ENCODE measurements at regions not wholly inside any gene's neighbourhood (a gene's known extent, or its start where the extent isn't known, plus 50 kb on each side); places are given as distances from the start of the nearest gene placed in this dataset.

- no peak for DNase-seq (ENCODE audit: low spot score)
Measured at GRCh38 chr18:6609666-6610264, 119.8 kb upstream of the ARHGAP28 start.

DNA sequence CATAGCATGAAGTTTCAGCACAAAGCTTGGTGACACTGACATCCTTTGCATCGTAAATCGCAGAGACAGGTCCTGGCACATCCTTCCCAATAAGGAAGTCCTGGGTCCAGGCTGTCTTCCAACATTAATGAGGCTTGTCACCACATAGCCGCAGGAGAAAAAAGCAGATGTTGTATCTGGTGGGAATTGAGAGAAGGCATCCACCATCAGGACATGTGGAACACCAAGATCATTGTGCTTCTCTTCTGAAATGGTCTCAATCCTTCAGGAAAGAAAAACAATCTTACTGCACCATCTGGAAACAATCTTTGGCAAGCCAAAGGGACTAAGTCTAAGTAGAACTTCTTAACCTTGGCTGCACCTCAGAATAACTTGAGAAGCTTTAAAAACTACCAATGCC is 119.0 kb upstream of the ARHGAP28 start:
- no peak for DNase-seq (ENCODE audit: low spot score)

GRCh38 chr18:6613581-6613980 is 115.9 kb upstream of the ARHGAP28 start:
- DNase-seq (ENCODE audit: low spot score): no peak

DNA sequence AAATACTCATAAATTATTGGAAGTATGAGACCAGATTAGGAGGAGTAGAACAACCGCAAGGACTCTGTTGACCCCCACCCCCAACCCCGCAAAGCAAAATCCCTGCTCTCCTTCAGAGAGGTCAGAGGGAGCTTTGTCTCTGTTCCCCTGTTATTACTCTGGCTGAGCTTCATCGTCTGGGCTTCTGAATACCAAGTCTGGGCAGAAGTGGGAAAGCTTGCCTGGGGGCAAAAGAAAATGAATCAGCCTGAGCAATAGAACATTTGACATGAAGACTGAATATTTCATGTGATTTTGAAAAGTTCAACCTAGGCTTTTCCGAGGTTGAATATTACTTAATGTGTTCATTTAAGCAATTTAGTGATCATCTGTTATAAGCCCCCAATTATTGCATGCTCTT is 114.6 kb upstream of the ARHGAP28 start:
- DNase-seq (ENCODE audit: low spot score): no peak

GRCh38 chr18:6616981-6617380 is 112.5 kb upstream of the ARHGAP28 start:
- DNase-seq (ENCODE audit: low spot score): no peak

DNA sequence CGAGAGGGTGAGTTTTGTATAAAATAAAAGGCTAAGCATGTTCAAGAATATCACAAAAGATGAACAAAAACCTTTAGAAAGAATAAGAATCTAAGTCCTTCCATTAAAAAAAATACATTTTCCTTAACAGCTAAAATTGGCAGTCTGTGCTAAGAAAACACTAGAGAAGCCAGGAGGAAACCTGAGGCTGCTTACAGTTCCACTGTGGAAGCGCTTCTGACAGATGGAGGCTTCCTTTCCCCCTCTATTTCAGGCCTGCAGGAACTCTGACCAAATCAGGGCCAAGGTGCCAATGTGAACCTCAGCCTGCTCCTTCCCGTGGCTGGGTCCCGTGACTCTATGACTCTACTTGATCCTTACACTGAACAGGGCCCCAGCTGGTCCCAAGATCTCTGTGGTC is 108.1 kb upstream of the ARHGAP28 start:
- DNase-seq (ENCODE audit: low spot score): no peak

- no peak for DNase-seq (ENCODE audit: low spot score)
Measured at GRCh38 chr18:6623278-6623677, 106.2 kb upstream of the ARHGAP28 start.

GRCh38 chr18:6624271-6624660 is 105.2 kb upstream of the ARHGAP28 start:
- DNase-seq (ENCODE audit: low spot score): no peak

- no peak for DNase-seq (ENCODE audit: low spot score)
Measured at GRCh38 chr18:6624661-6625311, 104.7 kb upstream of the ARHGAP28 start.

GRCh38 chr18:6625481-6625880 is 104.0 kb upstream of the ARHGAP28 start:
- DNase-seq (ENCODE audit: low spot score): no peak

DNA sequence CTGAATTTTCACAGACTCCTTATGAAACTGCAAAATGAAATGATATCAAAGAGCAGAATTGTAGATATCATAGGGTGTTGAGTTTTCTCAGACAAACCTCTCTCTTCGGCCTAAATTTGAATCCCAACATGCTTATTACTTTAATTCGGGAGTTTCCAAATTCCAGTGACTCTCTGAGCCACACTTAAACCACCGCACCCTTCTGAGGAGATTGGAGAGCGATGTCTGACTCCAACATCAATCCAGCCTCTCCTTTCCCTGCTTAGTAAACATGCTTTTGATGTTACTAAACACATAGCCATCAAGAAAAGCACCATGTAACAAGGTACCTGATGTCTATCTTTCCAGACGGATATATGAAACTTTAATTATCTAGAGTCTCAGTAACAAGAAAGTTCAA is 103.1 kb upstream of the ARHGAP28 start:
- DNase-seq (ENCODE audit: low spot score): no peak

DNA sequence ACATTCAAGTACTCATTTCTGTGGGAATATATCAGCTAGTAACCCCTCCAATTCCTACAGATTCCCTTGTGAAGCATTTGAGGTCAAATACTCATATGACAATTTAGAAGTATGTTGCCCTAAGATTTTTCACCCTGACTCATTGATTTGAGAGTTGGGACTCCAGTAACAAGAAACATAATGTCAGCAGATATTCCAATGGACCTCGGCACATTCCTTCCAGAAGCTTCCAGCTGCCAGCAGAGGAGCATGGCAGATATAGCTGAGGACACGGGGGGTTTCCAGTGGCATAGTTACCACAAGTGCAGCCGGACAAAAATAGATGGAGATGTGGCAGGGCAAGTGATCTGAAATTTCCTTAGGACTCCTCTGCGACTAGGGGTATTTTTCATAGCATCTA is 101.9 kb upstream of the ARHGAP28 start:
- no peak for DNase-seq (ENCODE audit: low spot score)

DNA sequence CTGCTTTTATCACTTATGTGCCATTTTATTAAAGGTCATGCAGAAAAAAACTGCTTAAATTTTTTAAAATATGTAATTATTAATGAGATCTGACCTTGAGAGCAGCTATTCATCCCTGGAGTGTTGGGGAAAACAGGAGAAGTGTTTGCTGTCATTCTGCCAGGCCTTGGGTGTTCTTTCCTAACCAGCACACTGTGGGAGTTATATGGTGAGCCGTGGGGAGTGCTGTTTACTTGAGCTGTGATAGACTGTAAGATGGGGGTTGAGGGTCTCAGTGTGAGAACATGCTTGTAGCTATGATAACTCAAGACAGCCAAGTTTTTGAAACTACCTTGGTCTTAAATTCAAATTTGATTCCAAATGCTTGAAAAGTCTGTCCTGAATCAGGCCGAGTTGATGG is 101.3 kb upstream of the ARHGAP28 start:
- no peak for DNase-seq (ENCODE audit: low spot score)

DNA sequence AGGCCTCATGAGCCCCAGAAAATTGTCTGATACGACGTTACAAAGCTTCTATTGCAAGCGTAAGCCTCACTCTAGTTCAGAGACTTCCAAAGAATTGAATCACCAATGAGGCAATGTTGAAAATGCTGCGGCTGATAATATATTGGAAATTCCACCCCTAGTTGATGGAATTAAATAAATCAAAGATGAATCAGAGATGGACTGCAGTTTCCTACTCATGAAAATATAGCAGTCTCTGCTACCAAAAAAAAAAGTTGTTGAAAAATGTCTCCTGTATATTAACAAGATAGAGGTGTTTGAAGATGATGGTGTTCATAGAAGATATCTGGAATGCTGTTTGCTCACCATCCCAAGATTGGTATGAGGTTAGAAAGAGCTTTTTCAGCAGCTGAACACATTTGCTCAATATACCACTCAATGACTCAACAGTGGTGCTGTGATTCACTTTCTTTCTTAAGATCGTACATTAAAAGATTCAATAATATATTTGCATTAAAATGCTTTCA is 99.8 kb upstream of the ARHGAP28 start:
- no peak for DNase-seq (ENCODE audit: low spot score)

DNA sequence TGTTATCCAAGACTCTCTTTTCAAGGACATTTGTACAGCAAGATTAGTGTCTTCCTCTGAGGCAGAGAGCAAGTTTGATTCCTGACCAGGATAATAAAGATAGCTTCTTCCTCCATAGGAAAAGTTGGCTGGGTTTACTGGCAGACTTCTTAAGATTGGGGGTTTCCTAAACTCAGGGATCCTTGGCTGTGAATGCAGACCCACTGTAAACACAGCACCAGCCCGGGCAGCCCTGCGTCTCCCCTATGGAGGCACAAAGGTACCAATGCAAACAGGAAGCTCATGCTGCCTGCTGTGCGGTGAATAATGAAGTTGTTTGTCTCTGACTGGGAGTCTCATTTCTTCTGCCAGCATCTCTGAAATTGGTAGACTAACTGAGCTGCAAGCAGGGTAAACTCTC is 96.2 kb upstream of the ARHGAP28 start:
- no peak for DNase-seq (ENCODE audit: low spot score)

GRCh38 chr18:6636091-6636490 is 93.4 kb upstream of the ARHGAP28 start:
- DNase-seq (ENCODE audit: low spot score): no peak

DNA sequence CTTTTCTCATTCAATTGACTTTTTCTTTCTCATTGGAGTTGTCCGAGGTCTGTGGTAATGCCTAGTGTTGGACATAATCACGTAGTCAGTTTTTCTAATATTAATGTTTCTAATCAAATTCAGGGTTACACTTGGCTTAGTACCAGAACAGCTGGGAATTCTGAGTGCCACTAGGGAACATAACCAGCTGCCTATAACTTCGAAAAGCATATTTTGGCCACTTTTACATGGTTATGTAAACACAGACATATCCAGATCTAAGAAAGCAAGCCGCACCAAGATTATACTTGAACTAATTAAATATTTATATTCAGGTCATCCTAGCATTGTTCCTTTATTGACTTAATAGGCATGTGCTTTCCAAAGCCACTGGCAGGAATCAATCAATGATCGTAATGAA is 91.1 kb upstream of the ARHGAP28 start:
- DNase-seq (ENCODE audit: low spot score): no peak

DNA sequence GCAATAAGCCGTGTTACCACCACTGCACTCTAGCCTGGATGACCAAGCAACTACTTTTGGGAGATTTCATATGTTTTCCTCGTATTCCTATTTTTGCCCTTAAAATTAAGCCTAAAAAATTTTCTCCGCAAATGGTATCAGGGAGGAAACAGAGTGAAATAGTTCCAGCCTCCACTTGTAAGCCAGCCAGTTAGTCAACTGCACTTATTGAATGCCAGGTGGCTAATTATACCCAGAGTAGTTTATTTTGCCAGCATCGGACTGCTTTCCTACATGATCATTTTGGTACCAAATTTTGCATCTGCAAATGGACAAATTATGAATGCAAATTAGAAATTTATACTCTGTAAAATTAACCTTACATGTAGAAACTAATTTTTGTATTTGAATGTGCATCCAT is 90.2 kb upstream of the ARHGAP28 start:
- no peak for DNase-seq (ENCODE audit: low spot score)

DNA sequence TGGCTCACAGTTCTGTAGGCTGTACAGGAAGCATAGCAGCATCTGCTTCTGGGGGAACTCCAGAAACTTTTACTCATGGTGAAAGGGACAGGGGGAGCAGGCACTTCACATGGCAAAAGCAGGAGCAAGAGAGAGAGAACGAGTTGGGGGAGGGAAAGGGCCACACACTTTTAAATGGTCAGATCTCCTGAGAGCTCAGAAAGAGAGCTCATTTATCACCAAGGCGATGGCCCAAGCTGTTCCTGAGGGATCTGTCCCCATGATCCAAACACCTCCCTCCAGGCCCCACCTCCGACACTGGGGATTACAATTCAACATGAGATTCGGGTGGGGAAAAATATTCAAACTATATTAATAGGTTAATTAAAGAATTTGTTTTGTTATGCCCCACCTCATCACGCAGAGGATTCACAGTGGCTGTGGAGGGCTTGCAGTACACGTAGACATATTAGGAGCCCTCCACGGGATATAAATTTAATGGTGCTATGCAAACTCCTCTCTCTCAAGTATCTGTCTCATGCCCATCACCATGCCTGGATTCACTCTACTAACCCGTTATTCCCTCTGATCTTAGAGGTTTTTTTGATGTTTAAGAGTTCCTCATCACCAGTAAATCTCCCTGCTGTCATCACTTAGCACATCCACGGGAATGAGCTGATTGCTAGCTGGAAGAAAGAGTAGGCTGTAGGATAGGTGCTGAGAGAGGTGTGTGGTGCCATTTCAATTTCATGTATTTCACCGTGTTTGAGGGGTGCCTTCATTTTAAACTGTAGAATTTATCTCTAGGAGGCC is 84.5 kb upstream of the ARHGAP28 start:
- no peak for DNase-seq (ENCODE audit: low spot score)

DNA sequence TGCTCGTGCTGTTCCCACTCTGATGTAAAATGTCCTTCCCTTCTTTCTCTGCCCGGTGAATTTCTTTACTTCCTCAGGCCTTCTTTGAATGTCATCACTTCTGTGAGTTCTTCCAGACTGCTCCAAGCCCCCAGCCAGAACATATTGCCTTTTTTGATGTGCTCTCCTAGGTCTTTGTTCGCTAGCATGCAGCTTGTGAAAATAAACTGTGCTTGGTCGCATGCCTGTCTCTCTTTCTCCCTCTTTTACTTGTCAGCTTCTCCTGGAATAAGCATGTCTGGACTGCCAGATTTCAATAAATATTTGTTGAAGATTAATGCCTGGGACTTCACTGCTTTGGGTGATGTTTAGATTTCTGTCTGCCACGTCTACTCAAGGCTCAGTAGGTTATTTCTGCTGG is 82.7 kb upstream of the ARHGAP28 start:
- DNase-seq (ENCODE audit: low spot score): no peak

DNA sequence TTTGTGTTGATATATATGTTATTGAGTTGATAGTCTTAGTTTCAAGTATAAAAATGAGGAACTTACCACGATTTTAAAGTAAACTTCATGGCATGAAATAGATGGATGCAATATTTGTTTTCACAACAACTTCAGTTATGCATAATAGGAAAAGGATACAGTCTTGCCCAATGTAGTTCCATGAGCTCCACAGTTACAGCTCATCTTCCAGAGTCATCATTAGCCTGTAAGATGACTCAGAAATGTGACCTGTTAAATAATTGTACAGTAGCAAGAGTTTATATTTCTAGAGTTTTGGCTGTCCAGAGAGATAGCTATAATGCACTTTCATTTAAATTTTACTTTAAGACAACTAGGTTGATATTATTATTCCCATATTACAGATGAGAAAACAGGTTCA is 80.9 kb upstream of the ARHGAP28 start:
- no peak for DNase-seq (ENCODE audit: low spot score)

DNA sequence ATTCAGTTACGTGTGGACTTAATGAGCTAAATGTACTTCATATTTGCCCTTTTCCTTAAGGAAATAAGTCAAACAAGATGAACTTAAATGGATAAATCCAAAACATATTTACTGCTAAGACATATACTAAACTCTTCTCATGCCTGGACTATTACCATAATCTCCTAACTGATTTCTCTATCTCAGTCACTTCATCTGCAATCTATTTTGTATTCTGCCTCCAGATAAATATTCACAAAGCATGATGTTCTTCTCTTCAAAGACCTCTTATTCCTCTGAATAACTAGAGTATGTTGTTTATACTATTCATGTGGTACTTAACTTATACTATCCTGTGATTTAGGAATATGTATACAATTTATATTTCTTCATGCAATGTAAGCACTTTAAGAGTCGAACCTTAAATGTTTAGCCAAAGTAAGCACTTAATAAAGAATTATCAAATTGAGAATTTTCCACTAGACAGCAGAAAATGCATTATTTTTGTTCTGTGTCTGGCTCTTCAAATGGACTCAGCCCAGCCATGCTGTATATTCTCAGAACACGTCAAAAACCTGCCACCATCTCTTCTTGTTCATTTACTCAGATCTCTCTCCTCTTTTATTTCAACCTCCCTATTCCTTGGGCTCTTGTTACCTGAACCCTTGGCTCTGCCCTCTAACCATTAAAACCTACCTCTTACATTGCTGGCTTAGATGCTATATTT is 79.9 kb upstream of the ARHGAP28 start:
- DNase-seq (ENCODE audit: low spot score): no peak

- no peak for DNase-seq (ENCODE audit: low spot score)
Measured at GRCh38 chr18:6650127-6650507, 79.4 kb upstream of the ARHGAP28 start.
